ENCODE measurements at regions not wholly inside any gene's neighbourhood (a gene's known extent, or its start where the extent isn't known, plus 50 kb on each side); places are given as distances from the start of the nearest gene placed in this dataset.
A peak's percentile ranks its signal among the peaks of the same experiment; 100 is the strongest.

DNA sequence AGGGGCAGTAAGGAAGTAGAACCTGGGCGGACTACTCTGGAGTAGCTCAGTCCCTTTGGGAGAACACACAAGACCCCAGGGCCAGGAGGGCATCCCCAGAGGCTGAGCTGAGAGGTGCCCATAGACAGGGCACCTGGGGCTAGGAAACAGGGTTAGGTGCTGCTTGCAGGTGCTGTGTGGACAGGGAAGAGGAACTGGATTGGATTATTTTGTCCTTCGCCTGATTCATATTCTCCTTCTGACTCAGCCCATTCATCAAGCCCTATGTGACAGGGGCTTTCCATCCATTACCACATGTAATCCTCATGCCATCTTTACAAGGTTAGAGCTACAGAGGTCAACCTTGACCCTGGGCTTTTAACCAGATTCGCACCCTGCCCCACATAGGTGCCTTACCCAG, 183.9 kb downstream of the C1orf94 start:
- FAIRE-seq (no peak), ATAC-seq (no peak), DNase-seq (ENCODE audit: extremely low read depth in 1 of 4, low spot score in 3 of 4) (no peak)
- Histone ChIP-seq H3K9me3 (replicated peaks; ENCODE audit: control insufficient read depth, insufficient read depth, low read depth, low read length) (no peaks in the 10 kb centered on the region), H3K4me3 (no peak overlapping the region), H3K4me1 (replicated peaks in 1 of 2; ENCODE audit: control insufficient read depth in 2 of 2, insufficient read depth in 2 of 2, low read length in 2 of 2) (no peaks in the 10 kb centered on the region), H3K9me1 (ENCODE audit: control insufficient read depth, insufficient read depth, low read length) (no peaks in the 10 kb centered on the region), H3K27me3 (ENCODE audit: control insufficient read depth in 2 of 2, insufficient read depth in 2 of 2, low read length in 2 of 2) (peaks cover 0 to 4% of the 10 kb centered on the region in 2 experiments; a peak in 2 of 5 replicates), H3K9ac (ENCODE audit: insufficient read depth in 1 of 2, low read depth in 2 of 2, low read length in 2 of 2) (no peak overlapping the region), H3K36me3 (ENCODE audit: control insufficient read depth, insufficient read depth, low read length) (no peaks in the 10 kb centered on the region), H2AFZ (ENCODE audit: low read depth, low read length) (no peak overlapping the region), H4K20me1 (replicated peaks; ENCODE audit: control insufficient read depth, insufficient read depth, low read length) (no peaks in the 10 kb centered on the region), H3K79me2 (ENCODE audit: control insufficient read depth, insufficient read depth, low read length) (no peaks in the 10 kb centered on the region), H3K4me2 (ENCODE audit: insufficient read depth, low read length) (no peak overlapping the region), H3K27ac (ENCODE audit: extremely low read depth, low read depth, low read length) (no peak overlapping the region)
- ChIA-PET POLR2A (interaction anchor here (1.0 kb wide), 1 partner anchor 12 kb away, joined by 5 read pairs; no protein-coding TSS in a partner anchor), CTCF (ENCODE audit: low intra/inter-chr PET ratio) (no interaction called here)
- TF ChIP-seq FOSL1 (tag; conservative IDR thresholded peaks at IDR 0.05) (0 out of 2 replicates have a peak, but pooled peaks have one; percentile 27), MEIS2 (IDR thresholded peaks at IDR 0.05; ENCODE audit: partially characterized antibody) (peak; percentile 38)
- TF ChIP-seq, protein P1, sequence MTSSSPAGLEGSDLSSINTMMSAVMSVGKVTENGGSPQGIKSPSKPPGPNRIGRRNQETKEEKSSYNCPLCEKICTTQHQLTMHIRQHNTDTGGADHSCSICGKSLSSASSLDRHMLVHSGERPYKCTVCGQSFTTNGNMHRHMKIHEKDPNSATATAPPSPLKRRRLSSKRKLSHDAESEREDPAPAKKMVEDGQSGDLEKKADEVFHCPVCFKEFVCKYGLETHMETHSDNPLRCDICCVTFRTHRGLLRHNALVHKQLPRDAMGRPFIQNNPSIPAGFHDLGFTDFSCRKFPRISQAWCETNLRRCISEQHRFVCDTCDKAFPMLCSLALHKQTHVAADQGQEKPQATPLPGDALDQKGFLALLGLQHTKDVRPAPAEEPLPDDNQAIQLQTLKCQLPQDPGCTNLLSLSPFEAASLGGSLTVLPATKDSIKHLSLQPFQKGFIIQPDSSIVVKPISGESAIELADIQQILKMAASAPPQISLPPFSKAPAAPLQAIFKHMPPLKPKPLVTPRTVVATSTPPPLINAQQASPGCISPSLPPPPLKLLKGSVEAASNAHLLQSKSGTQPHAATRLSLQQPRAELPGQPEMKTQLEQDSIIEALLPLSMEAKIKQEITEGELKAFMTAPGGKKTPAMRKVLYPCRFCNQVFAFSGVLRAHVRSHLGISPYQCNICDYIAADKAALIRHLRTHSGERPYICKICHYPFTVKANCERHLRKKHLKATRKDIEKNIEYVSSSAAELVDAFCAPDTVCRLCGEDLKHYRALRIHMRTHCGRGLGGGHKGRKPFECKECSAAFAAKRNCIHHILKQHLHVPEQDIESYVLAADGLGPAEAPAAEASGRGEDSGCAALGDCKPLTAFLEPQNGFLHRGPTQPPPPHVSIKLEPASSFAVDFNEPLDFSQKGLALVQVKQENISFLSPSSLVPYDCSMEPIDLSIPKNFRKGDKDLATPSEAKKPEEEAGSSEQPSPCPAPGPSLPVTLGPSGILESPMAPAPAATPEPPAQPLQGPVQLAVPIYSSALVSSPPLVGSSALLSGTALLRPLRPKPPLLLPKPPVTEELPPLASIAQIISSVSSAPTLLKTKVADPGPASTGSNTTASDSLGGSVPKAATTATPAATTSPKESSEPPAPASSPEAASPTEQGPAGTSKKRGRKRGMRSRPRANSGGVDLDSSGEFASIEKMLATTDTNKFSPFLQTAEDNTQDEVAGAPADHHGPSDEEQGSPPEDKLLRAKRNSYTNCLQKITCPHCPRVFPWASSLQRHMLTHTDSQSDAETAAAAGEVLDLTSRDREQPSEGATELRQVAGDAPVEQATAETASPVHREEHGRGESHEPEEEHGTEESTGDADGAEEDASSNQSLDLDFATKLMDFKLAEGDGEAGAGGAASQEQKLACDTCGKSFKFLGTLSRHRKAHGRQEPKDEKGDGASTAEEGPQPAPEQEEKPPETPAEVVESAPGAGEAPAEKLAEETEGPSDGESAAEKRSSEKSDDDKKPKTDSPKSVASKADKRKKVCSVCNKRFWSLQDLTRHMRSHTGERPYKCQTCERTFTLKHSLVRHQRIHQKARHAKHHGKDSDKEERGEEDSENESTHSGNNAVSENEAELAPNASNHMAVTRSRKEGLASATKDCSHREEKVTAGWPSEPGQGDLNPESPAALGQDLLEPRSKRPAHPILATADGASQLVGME (CRISPR knock-in tag; IDR thresholded peaks at IDR 0.05), result no peak
- in situ Hi-C loops (cut with MboI) (no loop called here), intact Hi-C loops (cut with micrococcal nuclease) (no loop called here)
- BruUV-seq (replicated peaks), result no TSS peak
- WGBS (ENCODE audit: insufficient coverage, low coverage, missing lambda C conversion rate), result 0% methylated on average over 3 of the region's 3 CpGs

Measured in K562 (cell line).